DMS79 (cell line): ENCODE measurements at regions not wholly inside any gene's neighbourhood (a gene's known extent, or its start where the extent isn't known, plus 50 kb on each side); places are given as distances from the start of the nearest gene placed in this dataset.
"Not testable (repeated sequence)": the region's sequence is repeated elsewhere in the genome, so short reads cannot be mapped to it uniquely, and the experiment has no call there.

ENCODE experiments used
- DNase-seq: peaks from one replicate; lab custom pipeline; 2025; lab: John Stamatoyannopoulos, UW

DNA sequence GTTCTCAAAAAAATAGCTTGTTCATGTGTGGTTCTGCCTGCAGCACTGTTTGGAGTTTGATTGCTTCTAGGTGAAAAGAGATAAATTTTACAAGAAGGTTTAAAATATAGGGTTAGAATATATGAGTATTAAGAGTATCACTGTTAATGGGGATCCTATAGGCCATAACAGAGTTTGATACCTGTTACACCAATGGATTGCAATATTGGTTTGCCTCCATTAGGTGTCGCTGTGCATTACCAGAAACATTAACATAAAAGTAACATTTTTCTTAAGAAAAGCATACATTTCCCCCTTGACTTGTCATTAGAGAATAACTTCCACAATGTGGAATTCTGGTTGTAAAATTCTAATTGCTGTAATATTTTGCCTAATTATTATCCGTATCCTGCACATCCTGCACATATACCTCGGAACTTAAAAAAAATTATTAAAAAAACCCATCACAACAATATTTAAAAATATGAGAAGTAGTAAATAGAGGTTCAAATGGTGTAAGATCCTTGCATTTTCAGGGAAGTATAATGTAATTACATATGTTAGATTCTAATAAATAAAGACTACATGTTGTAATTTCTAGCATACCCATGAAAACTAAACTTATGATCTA lies 63.0 kb downstream of the CYP4A11 start:
- not testable (repeated sequence) for DNase-seq

DNA sequence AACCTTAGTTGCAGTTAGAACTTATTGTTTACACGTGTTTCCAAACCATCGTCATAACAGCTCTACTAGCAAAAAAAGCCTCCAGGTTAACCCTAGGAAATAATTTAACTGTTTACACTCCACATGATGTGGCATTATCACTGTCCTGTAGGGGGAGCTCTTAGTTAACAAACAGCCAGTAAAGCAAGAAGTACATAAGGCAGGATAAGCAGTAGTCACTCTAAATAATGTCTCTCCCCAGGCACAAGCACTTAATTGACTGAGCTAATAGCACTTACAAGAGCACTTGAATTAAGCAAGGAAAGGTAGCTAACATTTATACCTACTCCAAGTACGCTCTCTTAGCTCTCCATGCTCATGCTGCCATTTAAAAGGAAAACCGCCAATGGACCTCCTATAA lies 65.2 kb downstream of the CYP4A11 start:
- peak; percentile 77 for DNase-seq
